NB4 (cell line): ENCODE measurements at regions not wholly inside any gene's neighbourhood (a gene's known extent, or its start where the extent isn't known, plus 50 kb on each side); places are given as distances from the start of the nearest gene placed in this dataset.

Experiments
- DNase-seq: peaks from one replicate; pipeline ENCODE4 v3.0.0; 2010; ENCODE audit warnings: low read depth
- H3K4me3 ChIP-seq: one replicate; pipeline ENCODE4 v1.5.1; 2011; ENCODE audit warnings: mild to moderate bottlenecking, low read depth, low read length, moderate library complexity
- CTCF ChIP-seq: IDR thresholded peaks from one replicate; pipeline ENCODE4 v1.5.1; 2012; ENCODE audit warnings: low read depth, low read length
- MYC ChIP-seq: IDR thresholded peaks from 2 replicates; pipeline ENCODE4 v1.6.1; 2011; ENCODE audit warnings: low read depth, low read length
- POLR2A ChIP-seq: IDR thresholded peaks from 2 replicates; pipeline ENCODE4 v1.6.1; 2011; ENCODE audit warnings: mild to moderate bottlenecking; ENCODE audit not compliant: insufficient read length; ENCODE audit errors: extremely low read depth
- TF ChIP-seq, protein P1 (sequence below): IDR thresholded peaks from 2 replicates; pipeline ENCODE4 v1.6.1; 2011; ENCODE audit warnings: low read depth, low read length

GRCh38 chr2:48137829-48138228, 176.7 kb upstream of the FOXN2 start:
- peak; percentile 25 for DNase-seq
- H3K4me3 ChIP-seq: no peak overlapping the region
- TF ChIP-seq CTCF: no peak
- TF ChIP-seq, protein P1, sequence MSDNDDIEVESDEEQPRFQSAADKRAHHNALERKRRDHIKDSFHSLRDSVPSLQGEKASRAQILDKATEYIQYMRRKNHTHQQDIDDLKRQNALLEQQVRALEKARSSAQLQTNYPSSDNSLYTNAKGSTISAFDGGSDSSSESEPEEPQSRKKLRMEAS: no peak
- TF ChIP-seq POLR2A: no peak
- TF ChIP-seq MYC: no peak

DNA sequence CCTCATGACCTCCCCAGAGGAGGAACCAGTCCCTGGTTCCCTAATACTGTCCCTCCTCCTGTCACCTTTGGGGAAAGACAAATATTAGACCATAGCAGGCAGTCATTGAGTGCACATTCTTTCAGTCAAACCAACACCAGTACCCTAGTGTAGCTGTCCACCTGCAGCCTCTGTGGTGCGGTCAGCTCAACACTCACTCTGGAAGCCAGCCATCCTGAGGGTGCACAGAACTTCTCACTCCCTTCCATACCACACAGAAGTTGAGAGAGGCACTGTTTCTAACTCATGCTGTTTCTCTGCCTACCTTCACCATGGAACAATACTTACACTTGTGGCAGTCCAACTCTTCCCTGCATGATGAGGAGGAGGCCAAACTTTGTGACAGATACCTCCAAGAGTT, 175.6 kb upstream of the FOXN2 start:
- no peak overlapping the region for H3K4me3 ChIP-seq
- no peak for DNase-seq
- no peak for TF ChIP-seq POLR2A
- no peak for TF ChIP-seq CTCF
- TF ChIP-seq, protein P1: no peak
- no peak for TF ChIP-seq MYC

- no peak for DNase-seq
- no peak overlapping the region for H3K4me3 ChIP-seq
- TF ChIP-seq, protein P1: no peak
- TF ChIP-seq MYC: no peak
- no peak for TF ChIP-seq CTCF
- no peak for TF ChIP-seq POLR2A
Measured at GRCh38 chr2:48140586-48140985, 173.9 kb upstream of the FOXN2 start.

GRCh38 chr2:48144777-48145176, 169.7 kb upstream of the FOXN2 start:
- DNase-seq: peak; percentile 15
- TF ChIP-seq, protein P1: no peak
- TF ChIP-seq CTCF (no peak), POLR2A (no peak), MYC (no peak)
- no peak overlapping the region for H3K4me3 ChIP-seq

GRCh38 chr2:48145845-48146452, 168.5 kb upstream of the FOXN2 start:
- DNase-seq: peak; percentile 80
- TF ChIP-seq CTCF (no peak), POLR2A (no peak), MYC (no peak)
- TF ChIP-seq, protein P1: no peak
- H3K4me3 ChIP-seq: no peak overlapping the region

- TF ChIP-seq POLR2A: no peak
- TF ChIP-seq MYC: no peak
- TF ChIP-seq, protein P1: no peak
- TF ChIP-seq CTCF: no peak
Measured at GRCh38 chr2:48146552-48146951, 167.9 kb upstream of the FOXN2 start.

More at GRCh38 chr2:48146552-48146951, 167.9 kb upstream of the FOXN2 start:
- peak; percentile 33 for DNase-seq
- H3K4me3 ChIP-seq: no peak overlapping the region
